ENCODE measurements at regions not wholly inside any gene's neighbourhood (a gene's known extent, or its start where the extent isn't known, plus 50 kb on each side); places are given as distances from the start of the nearest gene placed in this dataset.
"Not testable (repeated sequence)": the region's sequence is repeated elsewhere in the genome, so short reads cannot be mapped to it uniquely, and the experiment has no call there.

GRCh38 chr7:24629958-24630357 lies 56.7 kb downstream of the PALS2 start:
- ATAC-seq; H3K4me1 ChIP-seq; H3K27me3 ChIP-seq; H3K4me3 ChIP-seq; H3K36me3 ChIP-seq; in situ Hi-C loops (cut with MboI; ENCODE audit: low sequenced_read_pairs in 4 of 4); H3K27ac ChIP-seq; intact Hi-C loops (cut with DNase I; ENCODE audit: low total_unique reads); H3K9me3 ChIP-seq; DNase-seq: not testable (repeated sequence)

GRCh38 chr7:24630596-24630995 lies 57.3 kb downstream of the PALS2 start:
- DNase-seq (no peak), ATAC-seq (no peak)
- intact Hi-C loops (cut with DNase I; ENCODE audit: low total_unique reads): no loop called here
- no peak overlapping the region for H3K4me3 ChIP-seq
- TF ChIP-seq POLR2A (IDR thresholded peaks at IDR 0.05) (no peak), CTCF (IDR thresholded peaks at IDR 0.05 in 4 of 5, conservative IDR thresholded peaks at IDR 0.05 in 1 of 5) (no peak)
- H3K36me3 ChIP-seq: no peaks in the 10 kb centered on the region
- H3K9me3 ChIP-seq: no peaks in the 10 kb centered on the region
- in situ Hi-C loops (cut with MboI; ENCODE audit: low sequenced_read_pairs in 4 of 4): no loop called here
- H3K27me3 ChIP-seq: no peaks in the 10 kb centered on the region
- no peak overlapping the region for H3K27ac ChIP-seq
- H3K4me1 ChIP-seq: no peaks in the 10 kb centered on the region

- ATAC-seq (no peak), DNase-seq (no peak)
- Histone ChIP-seq H3K4me3 (no peak overlapping the region), H3K9me3 (no peaks in the 10 kb centered on the region), H3K4me1 (peaks cover 12 to 13% of the 10 kb centered on the region in 2 donors), H3K36me3 (no peaks in the 10 kb centered on the region), H3K27ac (peak overlapping the region in 1 of 4 donors; percentile 39), H3K27me3 (no peaks in the 10 kb centered on the region)
- in situ Hi-C loops (cut with MboI; ENCODE audit: low sequenced_read_pairs in 4 of 4): no loop called here
- no peak for TF ChIP-seq POLR2A (IDR thresholded peaks at IDR 0.05)
- TF ChIP-seq CTCF (IDR thresholded peaks at IDR 0.05 in 4 of 5, conservative IDR thresholded peaks at IDR 0.05 in 1 of 5): no peak
- intact Hi-C loops (cut with DNase I; ENCODE audit: low total_unique reads): no loop called here
Observed at GRCh38 chr7:24637021-24637420, 63.8 kb downstream of the PALS2 start.

- Histone ChIP-seq H3K9me3 (no peaks in the 10 kb centered on the region), H3K36me3 (no peaks in the 10 kb centered on the region), H3K4me3 (no peak overlapping the region), H3K4me1 (peaks cover 12 to 13% of the 10 kb centered on the region in 2 donors), H3K27ac (peak overlapping the region in 1 of 4 donors; percentile 39), H3K27me3 (no peaks in the 10 kb centered on the region)
- DNase-seq (no peak), ATAC-seq (no peak)
- TF ChIP-seq CTCF (IDR thresholded peaks at IDR 0.05 in 4 of 5, conservative IDR thresholded peaks at IDR 0.05 in 1 of 5): no peak
- no peak for TF ChIP-seq POLR2A (IDR thresholded peaks at IDR 0.05)
- in situ Hi-C loops (cut with MboI; ENCODE audit: low sequenced_read_pairs in 4 of 4) (no loop called here), intact Hi-C loops (cut with DNase I; ENCODE audit: low total_unique reads) (no loop called here)
Observed at GRCh38 chr7:24637706-24638105, 64.5 kb downstream of the PALS2 start.

GRCh38 chr7:24644567-24644966 lies 71.3 kb downstream of the PALS2 start:
- H3K27me3 ChIP-seq; DNase-seq; intact Hi-C loops (cut with DNase I; ENCODE audit: low total_unique reads); ATAC-seq; H3K9me3 ChIP-seq; H3K36me3 ChIP-seq; in situ Hi-C loops (cut with MboI; ENCODE audit: low sequenced_read_pairs in 4 of 4); H3K27ac ChIP-seq; H3K4me3 ChIP-seq; H3K4me1 ChIP-seq: not testable (repeated sequence)

Data from gastrocnemius medialis (tissue), 4 donors.